Erythroblast (primary cell): ENCODE measurements at regions not wholly inside any gene's neighbourhood (a gene's known extent, or its start where the extent isn't known, plus 50 kb on each side); places are given as distances from the start of the nearest gene placed in this dataset.

ENCODE experiments used
- GATA1 ChIP-seq: IDR thresholded peaks from 2 replicates; pipeline ENCODE4 v1.6.1; 2011; ENCODE audit warnings: low read depth, mild to moderate bottlenecking, control low read depth, low read length, moderate library complexity
- POLR2A ChIP-seq: IDR thresholded peaks from 2 replicates; pipeline ENCODE4 v1.6.1; 2011; ENCODE audit warnings: mild to moderate bottlenecking, low read length

DNA sequence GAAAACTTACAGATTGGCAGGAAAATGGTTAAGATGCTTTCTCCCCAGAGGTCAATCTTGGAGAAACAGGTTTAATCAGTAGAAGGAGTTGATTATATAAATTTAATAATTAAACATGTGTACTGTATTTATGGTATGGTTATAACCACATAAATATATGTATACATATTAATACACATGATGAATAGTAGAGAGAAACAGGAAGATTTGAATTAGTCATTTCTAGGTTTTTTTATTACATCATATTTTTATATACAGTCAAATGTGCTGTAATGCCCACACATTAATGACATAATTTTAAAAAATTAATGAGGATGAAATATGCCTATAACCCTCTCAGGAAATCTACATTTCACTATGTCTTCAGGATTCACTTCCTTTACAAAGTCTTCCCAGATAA lies 229.7 kb downstream of the IKZF2 start:
- TF ChIP-seq POLR2A, result no peak
- no peak for TF ChIP-seq GATA1
